ENCODE measurements at regions not wholly inside any gene's neighbourhood (a gene's known extent, or its start where the extent isn't known, plus 50 kb on each side); places are given as distances from the start of the nearest gene placed in this dataset.

- ChIA-PET RAD21 (ENCODE audit: low non-redundant PET in 1 of 2, low total read pairs in 2 of 2, uncharacterized antibody in 2 of 2, unreplicated experiment in 2 of 2) (no interaction called here), CTCF (no interaction called here), POLR2A (no interaction called here)
- DNase-seq (ENCODE audit: low read depth, low spot score): no peak
- Histone ChIP-seq H3K9me3 (ENCODE audit: control insufficient read depth in 1 of 2, insufficient read depth in 1 of 2, low read depth in 1 of 2, low read length in 2 of 2) (no peaks in the 10 kb centered on the region), H3K79me2 (ENCODE audit: insufficient read depth, low read length) (no peaks in the 10 kb centered on the region), H2AFZ (ENCODE audit: low read depth, low read length, poor library complexity, severe bottlenecking) (no peak overlapping the region), H3K4me2 (ENCODE audit: low read length) (no peak overlapping the region), H3K27me3 (ENCODE audit: insufficient read depth, low read length) (peaks cover 47% of the 10 kb centered on the region), H3K27ac (ENCODE audit: low read depth, low read length) (no peak overlapping the region), H3K4me3 (replicated peaks in 1 of 2; ENCODE audit: low read depth in 1 of 2, low read length in 2 of 2) (no peak overlapping the region), H3K9me2 (ENCODE audit: insufficient read depth) (no peaks in the 10 kb centered on the region), H4K20me1 (ENCODE audit: insufficient read depth) (no peaks in the 10 kb centered on the region), H3K9ac (ENCODE audit: low read length) (no peak overlapping the region), H3K4me1 (ENCODE audit: control insufficient read depth in 1 of 2, insufficient read depth in 2 of 2, low read length in 2 of 2) (no peaks in the 10 kb centered on the region), H3K36me3 (ENCODE audit: control insufficient read depth in 1 of 2, insufficient read depth in 2 of 2, low read length in 2 of 2) (no peaks in the 10 kb centered on the region)
- no TSS peak for BruUV-seq (replicated peaks)
- TF ChIP-seq CBX3 (IDR thresholded peaks at IDR 0.05; ENCODE audit: low read depth): no peak
- no peak for TF ChIP-seq ZNF274 (IDR thresholded peaks at IDR 0.05; ENCODE audit: low read depth, low read length)
- no peak for TF ChIP-seq SP1 (IDR thresholded peaks at IDR 0.05; ENCODE audit: low read depth)
- TF ChIP-seq EZH2 (IDR thresholded peaks at IDR 0.05): no peak
- TF ChIP-seq FOSL1 (IDR thresholded peaks at IDR 0.05; ENCODE audit: low read depth): no peak
- TF ChIP-seq, protein P1, sequence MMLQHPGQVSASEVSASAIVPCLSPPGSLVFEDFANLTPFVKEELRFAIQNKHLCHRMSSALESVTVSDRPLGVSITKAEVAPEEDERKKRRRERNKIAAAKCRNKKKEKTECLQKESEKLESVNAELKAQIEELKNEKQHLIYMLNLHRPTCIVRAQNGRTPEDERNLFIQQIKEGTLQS (IDR thresholded peaks at IDR 0.05): no peak
- TF ChIP-seq MAX (IDR thresholded peaks at IDR 0.05): no peak
- TF ChIP-seq POLR2A (IDR thresholded peaks at IDR 0.05; ENCODE audit: borderline replicate concordance, extremely low read depth, insufficient read depth, insufficient read length): no peak
- no peak for TF ChIP-seq JUND (IDR thresholded peaks at IDR 0.05)
- TF ChIP-seq CEBPB (IDR thresholded peaks at IDR 0.05; ENCODE audit: low read depth): no peak
- no peak for TF ChIP-seq YY1 (IDR thresholded peaks at IDR 0.05; ENCODE audit: extremely low read depth, insufficient replicate concordance, low read depth, low read length)
- no peak for TF ChIP-seq TCF7L2 (IDR thresholded peaks at IDR 0.05; ENCODE audit: borderline replicate concordance, extremely low read depth, insufficient read depth, insufficient read length)
- TF ChIP-seq POLR2AphosphoS5 (IDR thresholded peaks at IDR 0.05; ENCODE audit: low read depth, low read length): no peak
- TF ChIP-seq, protein P2, sequence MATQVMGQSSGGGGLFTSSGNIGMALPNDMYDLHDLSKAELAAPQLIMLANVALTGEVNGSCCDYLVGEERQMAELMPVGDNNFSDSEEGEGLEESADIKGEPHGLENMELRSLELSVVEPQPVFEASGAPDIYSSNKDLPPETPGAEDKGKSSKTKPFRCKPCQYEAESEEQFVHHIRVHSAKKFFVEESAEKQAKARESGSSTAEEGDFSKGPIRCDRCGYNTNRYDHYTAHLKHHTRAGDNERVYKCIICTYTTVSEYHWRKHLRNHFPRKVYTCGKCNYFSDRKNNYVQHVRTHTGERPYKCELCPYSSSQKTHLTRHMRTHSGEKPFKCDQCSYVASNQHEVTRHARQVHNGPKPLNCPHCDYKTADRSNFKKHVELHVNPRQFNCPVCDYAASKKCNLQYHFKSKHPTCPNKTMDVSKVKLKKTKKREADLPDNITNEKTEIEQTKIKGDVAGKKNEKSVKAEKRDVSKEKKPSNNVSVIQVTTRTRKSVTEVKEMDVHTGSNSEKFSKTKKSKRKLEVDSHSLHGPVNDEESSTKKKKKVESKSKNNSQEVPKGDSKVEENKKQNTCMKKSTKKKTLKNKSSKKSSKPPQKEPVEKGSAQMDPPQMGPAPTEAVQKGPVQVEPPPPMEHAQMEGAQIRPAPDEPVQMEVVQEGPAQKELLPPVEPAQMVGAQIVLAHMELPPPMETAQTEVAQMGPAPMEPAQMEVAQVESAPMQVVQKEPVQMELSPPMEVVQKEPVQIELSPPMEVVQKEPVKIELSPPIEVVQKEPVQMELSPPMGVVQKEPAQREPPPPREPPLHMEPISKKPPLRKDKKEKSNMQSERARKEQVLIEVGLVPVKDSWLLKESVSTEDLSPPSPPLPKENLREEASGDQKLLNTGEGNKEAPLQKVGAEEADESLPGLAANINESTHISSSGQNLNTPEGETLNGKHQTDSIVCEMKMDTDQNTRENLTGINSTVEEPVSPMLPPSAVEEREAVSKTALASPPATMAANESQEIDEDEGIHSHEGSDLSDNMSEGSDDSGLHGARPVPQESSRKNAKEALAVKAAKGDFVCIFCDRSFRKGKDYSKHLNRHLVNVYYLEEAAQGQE (IDR thresholded peaks at IDR 0.05; ENCODE audit: low read depth): no peak
- no peak for TF ChIP-seq RAD21 (IDR thresholded peaks at IDR 0.05; ENCODE audit: low read depth)
- TF ChIP-seq ZBTB33 (IDR thresholded peaks at IDR 0.05; ENCODE audit: extremely low read depth, insufficient replicate concordance, low read length): no peak
- ATAC-seq: no peak
- intact Hi-C loops (cut with micrococcal nuclease): no loop called here
These were observed 189.0 kb upstream of the PUM3 start for GRCh38 chr9:3032898-3033297.

Measured in HCT116 (cell line).